GM21360 (cell line): ENCODE measurements at regions not wholly inside any gene's neighbourhood (a gene's known extent, or its start where the extent isn't known, plus 50 kb on each side); places are given as distances from the start of the nearest gene placed in this dataset.

ENCODE experiments used
- ATAC-seq: cut with Tn5 transposase; IDR thresholded peaks from one replicate; pipeline ENCODE4 v1.9.1; 2021; ENCODE audit warnings: mild to moderate bottlenecking, moderate library complexity; ENCODE audit not compliant: unreplicated experiment

DNA sequence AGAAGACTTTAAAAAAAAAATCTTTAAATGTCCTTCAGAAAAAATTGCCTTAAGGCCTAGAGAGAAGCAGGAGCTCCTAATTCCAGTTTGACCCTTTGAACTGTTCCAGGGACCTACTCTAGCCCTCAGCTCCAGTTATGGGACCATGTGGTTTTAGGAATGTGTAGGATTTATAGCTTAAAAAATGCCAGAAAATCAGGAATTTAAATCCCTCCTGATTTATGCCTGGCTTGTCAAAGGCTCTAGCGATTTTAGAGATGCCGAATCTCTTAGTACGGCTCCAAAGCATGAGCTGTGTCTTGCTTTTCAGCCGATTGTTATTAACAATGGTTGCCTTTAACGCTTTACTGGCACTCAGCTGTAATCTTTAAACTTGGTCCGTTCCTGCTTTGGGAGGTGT is 130.6 kb upstream of the NPVF start:
- ATAC-seq = no peak

DNA sequence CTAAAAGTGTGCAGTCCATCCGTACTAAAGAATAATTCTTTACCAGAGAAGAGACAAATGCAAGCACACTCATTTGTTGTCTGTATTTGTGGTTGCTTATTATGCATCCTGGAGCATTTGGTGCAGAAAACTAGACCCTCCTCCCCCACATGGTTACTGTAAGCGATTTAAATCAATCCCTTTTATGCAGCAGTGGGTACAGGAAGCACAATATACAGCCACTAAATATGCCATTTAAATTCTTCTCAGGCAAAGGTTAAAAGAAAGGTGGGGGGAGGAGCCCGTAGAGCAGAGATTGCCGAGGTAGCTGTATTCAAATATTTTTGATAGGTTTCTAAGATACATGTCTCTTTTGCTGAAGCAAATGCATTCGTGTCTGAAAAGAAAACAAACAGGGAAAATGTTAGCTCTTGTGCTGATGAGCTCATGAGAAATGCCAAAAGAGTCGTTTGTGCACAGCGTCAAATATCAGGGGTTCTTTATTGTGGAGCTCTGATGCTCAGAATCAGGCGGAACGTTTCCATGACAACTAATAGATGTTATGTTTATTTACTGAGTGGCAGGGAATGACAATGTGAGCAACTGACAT is 131.3 kb upstream of the NPVF start:
- no peak for ATAC-seq

DNA sequence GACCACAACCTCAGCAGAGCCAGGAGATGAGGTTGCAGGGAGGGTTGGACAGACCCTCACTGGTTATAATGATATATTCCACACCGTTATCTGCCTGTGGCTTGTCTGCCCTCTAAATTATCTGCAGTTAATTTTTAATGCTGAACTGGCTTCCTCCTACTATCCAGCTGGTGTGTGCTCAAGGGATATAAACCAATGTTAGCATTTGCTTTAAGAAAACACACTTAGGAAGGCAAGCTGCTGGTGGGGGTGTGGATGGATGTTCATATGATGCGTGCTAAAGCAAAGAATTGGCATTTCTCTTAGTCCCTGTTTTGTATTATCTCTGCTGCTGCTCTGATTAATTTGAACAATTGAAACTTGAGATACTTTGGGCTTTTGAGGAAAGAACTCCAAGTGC is 132.2 kb upstream of the NPVF start:
- ATAC-seq = no peak

DNA sequence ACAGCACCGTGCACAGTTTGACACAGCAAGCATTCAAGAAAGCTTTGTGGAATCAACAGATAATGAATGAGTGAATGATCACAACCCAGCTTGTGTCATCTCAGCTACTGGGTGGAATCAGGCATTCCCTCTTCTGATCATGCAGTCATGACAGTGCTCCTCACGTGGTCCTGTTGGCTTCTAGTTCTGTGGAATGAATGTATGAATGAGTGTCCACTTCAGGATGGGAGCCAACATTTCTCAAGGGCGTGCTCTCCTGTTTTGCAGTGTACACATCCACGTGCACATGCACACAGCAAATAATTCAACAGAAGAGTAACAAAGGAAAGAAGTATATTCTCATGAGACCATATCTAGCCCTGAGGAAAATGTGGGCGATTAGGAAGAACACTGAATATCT is 133.1 kb upstream of the NPVF start:
- ATAC-seq = no peak

DNA sequence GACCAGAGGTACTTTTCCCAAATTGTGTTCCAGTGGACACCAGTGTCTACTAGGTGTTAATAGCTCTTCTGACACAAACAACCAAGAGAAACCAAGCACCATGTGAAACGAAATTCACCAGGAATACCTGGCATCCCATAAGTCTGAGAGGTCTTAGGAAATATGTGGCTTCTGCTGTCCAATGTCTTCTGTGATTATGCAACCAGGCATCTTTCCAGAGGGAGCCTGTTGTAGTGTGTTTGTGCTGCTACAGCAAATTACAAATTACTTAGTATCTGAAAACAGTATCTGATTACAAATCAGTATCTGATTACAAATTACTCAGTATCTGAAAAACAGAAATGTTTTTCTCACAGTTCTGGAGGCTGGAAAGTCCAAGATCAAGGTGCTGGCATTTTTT is 133.6 kb upstream of the NPVF start:
- no peak for ATAC-seq

DNA sequence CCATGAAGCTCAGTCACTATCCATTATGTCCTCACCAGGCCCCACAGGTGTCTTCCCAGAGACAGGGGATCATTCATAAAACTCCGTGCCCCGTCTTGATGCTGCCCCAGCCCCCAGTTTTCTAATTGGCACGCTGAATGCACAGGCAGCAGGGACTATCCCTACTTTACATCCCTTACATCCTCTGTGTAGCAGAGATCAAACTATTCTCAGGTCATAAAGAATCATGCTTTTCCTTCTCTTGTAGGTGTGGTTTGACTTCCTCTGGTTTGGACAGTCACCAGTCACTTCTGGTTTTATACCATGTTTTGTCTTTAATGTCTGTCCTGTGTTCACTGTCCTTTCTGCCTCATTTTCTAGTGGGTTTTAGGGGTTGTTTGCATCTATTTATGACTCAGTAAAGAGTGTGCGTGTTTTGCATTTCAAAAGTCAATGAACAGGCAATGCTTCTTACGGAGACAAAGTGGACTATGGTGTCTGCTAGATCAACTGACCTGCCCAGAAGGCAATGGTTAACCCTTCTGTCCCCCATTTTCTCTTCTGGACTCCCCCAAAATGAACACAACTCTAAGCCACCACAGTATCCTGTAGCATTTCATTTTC is 140.4 kb upstream of the NPVF start:
- no peak for ATAC-seq

DNA sequence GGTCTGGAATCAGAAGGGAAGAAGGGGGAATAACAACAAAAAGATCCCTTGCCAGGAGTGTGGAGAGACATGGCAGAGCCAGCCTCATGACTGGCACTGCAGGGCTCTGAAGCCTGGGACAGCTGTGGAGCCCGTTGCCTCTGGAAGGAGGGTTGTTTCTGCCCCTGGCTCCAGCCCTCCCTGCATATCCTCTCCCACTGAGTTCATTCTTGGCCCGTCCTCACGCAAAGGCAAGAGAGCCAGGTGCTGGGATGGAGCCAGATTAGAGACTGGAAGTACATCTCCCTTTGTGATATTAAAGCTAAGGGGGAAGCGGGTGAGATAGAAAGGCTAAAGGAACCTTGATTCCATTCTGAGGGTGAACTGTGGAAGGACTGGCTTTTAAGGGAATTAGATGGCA is 141.5 kb upstream of the NPVF start:
- no peak for ATAC-seq

DNA sequence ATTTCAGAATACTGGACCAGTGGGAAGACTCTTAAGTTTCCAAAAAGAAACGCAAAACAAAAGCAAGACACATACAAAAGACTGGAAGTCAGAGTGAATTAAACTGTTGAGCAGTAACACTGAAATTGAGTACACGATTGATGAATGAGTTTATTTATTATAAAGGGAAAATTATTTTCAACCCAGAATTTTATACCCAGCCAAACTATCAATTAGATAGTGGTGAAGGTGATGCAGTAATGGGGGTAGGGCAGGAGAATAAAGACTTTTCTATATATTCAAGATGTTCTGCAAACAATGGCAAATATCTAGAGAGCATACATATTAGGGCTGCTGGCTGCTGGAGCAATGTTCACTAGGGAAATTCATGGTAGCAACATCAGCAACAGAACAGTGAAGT is 143.7 kb upstream of the NPVF start:
- ATAC-seq = no peak

DNA sequence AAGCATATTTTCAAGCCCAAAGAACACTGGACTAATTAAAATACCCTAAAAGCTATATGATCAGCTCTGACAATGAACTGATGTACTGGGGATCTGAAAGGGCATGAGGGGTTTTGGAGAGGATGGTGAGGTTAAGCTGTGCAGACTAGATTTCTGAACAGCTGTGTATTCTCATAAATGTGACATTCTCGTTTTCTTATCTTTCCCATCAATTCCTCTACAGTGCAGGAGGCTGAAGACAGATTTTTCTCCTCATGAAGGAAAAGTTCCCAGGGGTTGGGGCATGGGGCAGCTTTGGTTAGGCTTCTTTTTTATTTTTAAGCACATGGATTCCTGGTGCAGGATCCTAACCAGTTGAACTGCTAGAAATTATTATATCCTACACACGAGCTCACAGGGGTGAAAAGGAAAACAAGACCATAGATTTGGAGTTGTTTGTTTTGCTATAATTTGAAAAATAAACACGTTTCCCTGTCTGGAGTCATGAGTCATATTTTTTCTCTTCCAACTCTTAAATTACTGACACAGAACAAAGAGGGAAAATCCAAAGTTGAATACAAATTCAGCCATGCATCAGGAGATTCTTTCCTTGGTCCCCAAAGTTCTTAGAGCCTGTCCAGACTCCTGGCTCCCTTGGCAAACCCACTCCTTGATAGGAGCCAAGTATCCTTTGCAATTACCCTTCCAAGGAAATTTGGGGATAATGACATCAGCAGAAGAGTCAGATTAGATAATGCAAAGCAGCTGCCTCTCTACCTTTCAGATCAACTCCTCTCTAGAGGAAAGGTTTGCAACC is 147.7 kb upstream of the NPVF start:
- no peak for ATAC-seq

DNA sequence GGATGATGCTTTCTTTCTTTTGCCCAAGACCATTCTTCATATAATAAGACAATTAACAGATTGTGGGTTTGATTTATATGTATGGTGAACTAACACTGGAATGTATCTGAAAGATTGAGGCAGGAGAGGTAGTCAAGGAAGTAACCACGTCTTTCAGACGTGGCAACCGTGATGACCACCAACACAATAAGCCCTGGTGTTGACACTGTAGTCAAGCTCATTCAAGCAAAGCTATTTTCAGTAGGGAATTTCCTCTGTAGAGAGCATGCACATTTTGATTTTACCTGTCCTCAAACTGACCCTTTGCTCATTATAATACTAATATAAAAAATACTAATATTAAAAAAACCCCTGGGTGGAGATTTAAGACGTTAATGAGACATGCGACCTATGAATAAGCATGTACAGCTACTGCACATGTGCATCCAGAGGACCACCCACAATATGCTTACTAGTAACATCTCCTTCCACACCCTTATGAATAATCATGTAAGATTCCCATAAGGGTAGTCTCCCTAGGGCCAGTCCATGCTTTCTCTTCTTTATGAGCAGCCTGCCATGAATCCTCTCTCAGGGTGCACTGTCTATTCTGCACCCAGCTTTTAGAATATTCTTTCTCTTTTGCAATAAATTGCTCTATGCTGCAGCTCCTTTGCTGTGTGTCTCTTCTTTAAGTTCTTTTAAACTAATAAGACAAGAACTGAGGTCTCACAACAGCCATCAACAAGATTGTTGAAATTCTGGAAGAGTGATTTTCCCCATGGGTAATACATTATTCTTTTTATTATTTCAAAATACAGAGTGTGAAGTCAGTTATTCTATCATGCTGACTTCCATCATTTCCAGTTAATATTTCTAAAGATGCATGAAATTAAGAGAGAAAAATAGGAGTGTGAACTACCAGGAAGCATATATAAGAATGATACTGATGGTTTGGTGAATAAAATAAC is 151.3 kb upstream of the NPVF start:
- no peak for ATAC-seq

DNA sequence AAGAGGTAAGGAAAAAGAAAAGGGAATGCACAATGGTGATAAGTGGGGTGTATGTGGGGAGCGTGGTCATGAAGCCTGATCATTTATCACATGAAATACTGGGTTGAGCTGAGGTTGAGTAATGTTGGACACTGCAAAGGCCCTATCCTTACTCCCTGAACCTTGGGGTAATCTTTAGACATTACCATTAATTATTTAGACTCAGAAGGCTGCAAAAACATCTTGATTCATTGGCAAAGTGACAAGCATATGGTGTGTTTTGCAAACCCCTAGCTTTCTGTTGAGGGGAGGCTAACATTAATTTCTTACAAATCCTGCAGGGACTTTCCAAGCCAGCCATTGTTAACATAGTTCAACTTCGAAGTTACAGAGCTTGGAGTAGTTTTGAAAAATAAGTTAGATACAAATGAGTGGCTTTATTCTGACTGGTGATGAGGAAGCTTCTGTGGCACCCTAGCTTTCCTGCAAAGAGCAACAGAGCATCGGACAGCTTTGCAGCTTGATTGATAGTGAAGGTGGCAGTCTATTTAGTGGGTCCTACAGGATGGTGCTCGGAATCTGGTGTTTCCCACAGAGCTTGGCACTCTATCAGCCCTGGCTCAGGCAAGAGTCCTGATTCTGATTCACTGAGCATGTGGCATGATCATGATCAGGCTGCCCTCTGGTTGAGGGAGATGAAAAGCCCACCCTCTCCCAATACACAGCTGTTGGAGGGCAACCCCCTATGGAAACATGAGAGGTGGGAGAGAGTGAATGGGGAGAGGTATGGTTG is 153.7 kb upstream of the NPVF start:
- ATAC-seq = no peak

DNA sequence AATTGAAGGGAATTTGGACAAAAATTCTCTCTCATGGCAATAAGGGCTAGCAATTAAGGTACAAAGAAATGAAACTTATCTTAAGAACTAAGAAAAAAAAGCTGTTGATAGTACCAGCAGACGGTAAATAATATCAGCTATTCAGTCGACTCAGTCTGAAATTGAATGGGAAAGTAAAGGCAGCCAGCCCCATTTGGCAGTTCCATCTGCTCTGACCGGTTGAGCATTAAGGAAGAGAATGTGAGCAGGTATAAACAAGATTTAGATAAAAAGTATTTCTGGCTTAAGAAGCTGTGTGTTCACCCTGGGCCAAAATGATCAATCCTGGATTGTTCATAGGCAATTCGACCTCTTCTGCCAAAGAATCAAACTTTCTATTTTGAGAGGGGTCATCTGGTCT is 154.6 kb upstream of the NPVF start:
- no peak for ATAC-seq

DNA sequence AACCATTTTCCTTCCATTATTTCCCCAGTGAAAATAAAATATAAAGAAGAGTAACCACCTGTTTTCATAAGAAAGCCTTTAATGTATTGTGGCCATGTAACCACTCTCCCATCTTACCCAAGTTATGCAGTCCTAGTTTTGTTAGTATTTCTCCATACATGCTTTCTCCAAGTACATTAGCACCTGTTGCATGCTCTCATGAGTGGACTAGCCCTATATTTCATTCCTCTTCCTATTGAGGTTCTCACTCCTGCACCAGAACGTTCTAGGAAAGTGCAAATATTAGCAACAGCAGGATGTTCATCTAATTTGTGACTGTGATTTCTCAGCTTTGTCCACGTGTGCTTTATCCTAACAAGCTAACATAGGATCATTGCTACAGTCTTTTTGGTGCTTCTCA is 155.1 kb upstream of the NPVF start:
- ATAC-seq = no peak

DNA sequence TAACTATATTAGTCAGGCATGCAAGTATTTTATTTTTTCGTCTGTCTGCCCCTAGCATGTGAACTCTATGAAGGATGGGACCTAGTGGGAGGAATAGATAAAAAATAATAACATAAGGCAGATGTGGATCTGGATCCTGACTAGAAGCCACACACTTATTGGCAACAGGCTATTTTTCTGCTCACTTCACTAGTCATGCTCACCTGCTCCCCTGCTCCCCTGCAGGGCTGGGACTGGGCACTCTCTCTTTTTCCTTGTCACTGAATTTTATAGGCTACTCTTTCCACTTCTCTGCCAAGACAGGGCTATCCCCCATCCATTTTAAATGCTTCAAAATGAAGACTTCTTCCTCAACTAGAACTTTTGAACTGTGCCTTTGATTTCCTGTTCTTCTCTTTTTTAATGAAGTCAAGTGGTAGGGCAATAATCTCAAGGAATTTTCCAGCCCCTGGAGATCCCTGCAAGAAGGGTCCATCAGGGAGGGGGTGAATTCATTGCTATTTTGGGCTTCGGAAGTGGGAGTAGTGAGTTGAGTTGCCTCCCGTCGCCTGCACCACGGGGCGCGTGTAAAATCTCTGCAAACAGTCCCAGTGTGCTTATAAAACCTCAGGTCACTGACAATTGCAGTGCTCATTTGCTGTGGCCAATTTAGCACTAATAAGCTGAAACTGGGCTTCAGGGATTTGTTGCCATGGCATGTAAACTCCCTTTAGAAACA is 156.7 kb upstream of the NPVF start:
- no peak for ATAC-seq

DNA sequence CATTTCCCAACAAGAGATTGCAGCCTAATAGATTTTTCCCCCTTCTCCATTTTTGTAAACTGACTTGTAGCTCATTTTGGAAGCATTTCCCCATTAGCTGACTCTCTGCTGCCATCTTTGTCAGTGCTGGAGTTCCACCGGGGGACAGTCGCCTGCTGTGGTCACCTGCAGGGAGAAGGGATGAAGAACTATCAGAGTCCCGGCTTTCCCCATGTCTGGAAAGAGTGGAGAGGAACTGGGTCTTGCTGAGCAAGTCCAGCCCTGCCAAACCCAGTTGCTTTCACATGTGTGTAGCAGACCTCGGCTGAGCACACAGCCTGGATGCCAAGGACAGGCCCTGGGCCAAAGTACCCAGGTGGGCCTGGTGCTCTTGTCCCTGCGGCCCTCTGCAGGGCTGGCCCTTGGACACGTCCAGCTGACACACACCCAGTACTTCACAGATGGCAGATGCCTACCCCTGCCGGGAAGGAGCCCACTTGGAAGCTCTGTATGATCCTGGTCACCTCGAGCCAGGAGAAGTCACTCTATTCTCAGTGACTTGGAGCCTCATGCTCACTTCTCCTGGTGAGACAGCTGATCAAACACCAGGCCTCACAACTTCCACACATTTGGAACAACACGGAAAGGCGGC is 157.3 kb upstream of the NPVF start:
- no peak for ATAC-seq

DNA sequence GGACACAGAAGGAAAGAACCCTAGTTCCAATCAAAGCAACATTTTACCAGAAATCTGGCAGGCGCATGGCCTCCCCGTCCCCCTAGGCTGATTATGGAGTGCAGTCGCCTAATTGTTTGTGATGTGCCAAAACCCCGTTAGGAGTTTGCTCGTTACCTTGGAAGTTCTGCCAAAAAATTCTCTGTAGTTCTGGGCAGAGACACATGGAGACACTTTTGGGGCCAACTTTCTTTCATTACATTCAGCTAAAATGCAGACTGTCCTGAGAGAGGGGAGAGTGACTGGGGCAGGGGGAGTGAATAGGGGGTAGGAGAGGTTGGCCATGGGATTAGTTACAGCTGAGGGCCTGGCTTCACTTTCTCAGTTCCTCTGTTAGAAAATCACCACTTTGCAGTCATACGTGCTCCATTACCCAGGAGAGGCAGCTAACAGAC is 158.0 kb upstream of the NPVF start:
- no peak for ATAC-seq

DNA sequence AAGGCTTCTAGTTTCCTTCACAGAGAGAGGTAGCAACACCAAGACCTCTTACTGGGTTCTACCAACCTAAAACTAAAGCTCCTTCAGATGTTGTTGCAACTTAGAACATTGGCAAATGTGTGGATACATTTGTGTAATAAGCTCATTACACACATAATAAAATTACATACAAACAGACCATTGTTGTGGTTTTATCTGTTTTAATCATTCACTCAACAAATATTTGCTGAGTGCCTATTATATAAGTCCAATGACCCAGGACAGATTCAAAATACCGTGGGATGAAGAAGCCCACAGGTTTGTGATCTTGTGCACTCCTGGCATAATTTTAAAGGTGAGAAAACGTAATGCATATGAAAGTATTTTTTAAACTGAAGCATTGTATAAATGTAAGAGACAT is 160.4 kb upstream of the NPVF start:
- ATAC-seq = no peak

DNA sequence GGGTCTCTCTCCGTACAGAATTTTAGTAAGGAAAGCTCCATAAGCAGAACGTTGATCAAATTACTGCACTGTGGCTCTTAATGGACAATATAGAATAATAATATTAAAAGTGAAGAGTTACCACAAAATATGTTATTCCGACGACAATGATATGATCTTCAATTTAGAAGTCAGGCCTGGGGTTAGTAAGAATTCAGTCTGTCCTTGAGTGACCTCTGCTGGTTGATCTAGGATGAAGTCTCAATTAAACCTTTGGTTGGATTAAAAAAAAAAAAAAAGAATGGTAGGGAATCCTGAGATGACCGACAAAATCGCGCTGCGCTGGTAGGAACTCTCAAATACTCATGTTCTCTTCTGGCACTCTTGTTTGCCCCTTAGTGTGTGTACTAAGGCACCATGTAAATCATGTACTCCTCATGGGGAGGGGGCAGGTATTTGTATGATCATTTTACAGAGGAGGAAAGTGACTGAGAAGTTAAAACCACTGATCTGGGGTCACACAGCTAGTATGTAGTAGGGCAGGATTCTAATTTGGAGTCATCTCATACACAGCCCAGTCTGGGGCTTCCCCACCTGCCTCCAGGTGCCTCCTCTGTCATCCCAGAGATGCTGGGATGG is 161.3 kb upstream of the NPVF start:
- ATAC-seq = no peak

DNA sequence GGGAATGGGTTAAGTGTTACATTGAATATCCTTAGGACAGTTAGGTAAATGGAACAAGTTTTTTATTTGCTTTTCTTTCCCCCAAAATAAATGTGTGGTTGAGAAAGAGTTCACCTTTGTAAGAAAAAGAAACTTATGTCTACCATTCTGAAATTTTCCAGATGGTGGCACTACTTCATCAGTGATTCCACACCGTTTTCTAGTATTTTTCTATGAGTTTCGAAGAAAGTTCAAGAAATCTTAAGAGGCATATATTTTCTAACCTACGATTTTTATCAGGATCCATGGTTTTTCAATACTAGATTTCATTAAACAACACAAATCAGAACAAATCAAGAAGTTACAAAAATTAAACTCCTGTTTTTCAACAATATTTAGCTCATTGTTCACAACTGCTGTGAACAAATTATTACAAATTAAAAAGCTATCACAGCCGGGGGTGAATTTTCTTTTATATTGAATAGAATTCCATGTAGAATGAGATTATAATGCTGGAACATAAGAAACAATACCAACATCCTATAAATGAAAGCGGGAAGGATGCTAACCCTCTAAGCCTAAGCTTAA is 163.1 kb upstream of the NPVF start:
- no peak for ATAC-seq
